NCI-H526 treated with DMSO at 0.1 percent for 48 hours (cell line): ENCODE measurements at regions not wholly inside any gene's neighbourhood (a gene's known extent, or its start where the extent isn't known, plus 50 kb on each side); places are given as distances from the start of the nearest gene placed in this dataset.
"Not testable (repeated sequence)": the region's sequence is repeated elsewhere in the genome, so short reads cannot be mapped to it uniquely, and the experiment has no call there.

ENCODE experiments used
- DNase-seq: peaks from one replicate; lab custom pipeline; 2025; lab: John Stamatoyannopoulos, UW

GRCh38 chr1:29390491-29391361 lies 154.4 kb downstream of the PTPRU start:
- DNase-seq: no peak

GRCh38 chr1:29390075-29390474 lies 153.8 kb downstream of the PTPRU start:
- DNase-seq: no peak

GRCh38 chr1:29389533-29390041 lies 153.3 kb downstream of the PTPRU start:
- no peak for DNase-seq

- DNase-seq: no peak
Observed at GRCh38 chr1:29388884-29389283, 152.6 kb downstream of the PTPRU start.

- no peak for DNase-seq
Observed at GRCh38 chr1:29388170-29388569, 151.8 kb downstream of the PTPRU start.

GRCh38 chr1:29387210-29387609 lies 150.9 kb downstream of the PTPRU start:
- no peak for DNase-seq

- not testable (repeated sequence) for DNase-seq
Observed at GRCh38 chr1:29386453-29386852, 150.1 kb downstream of the PTPRU start.

- DNase-seq: no peak
Observed at GRCh38 chr1:29385966-29386365, 149.6 kb downstream of the PTPRU start.

GRCh38 chr1:29384496-29385015 lies 148.2 kb downstream of the PTPRU start:
- no peak for DNase-seq

- no peak for DNase-seq
Observed at GRCh38 chr1:29383746-29384371, 147.5 kb downstream of the PTPRU start.

GRCh38 chr1:29382851-29383745 lies 146.8 kb downstream of the PTPRU start:
- DNase-seq: no peak

GRCh38 chr1:29381426-29381825 lies 145.1 kb downstream of the PTPRU start:
- DNase-seq: no peak

GRCh38 chr1:29380532-29380931 lies 144.2 kb downstream of the PTPRU start:
- no peak for DNase-seq

- DNase-seq: peak; percentile 19
Observed at GRCh38 chr1:29379443-29380073, 143.2 kb downstream of the PTPRU start.
